GM19452 (cell line): ENCODE measurements at regions not wholly inside any gene's neighbourhood (a gene's known extent, or its start where the extent isn't known, plus 50 kb on each side); places are given as distances from the start of the nearest gene placed in this dataset.
"Not testable (repeated sequence)": the region's sequence is repeated elsewhere in the genome, so short reads cannot be mapped to it uniquely, and the experiment has no call there.

Experiments used
- ATAC-seq: cut with Tn5 transposase; IDR thresholded peaks from one replicate; pipeline ENCODE4 v1.9.1; 2021; ENCODE audit not compliant: unreplicated experiment

DNA sequence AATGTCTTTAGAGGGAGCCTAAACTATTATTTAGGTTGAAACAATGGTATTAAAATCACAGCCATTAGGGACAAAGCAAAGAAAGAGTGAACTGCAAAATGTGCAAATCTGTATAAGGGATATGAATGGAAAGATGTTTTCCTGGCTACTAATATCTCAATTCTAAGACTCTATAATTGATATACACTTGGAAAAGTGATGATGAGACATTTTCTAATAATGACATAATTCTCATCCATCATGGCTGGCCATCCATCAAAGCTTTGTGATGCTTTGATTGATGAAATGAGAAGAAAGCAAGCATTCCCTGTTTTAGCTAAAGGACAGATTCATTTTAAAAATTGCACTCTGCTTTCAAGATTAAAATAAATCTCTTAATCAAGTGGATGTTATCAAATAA, 965.5 kb upstream of the IGFBP7 start:
- ATAC-seq, result no peak

DNA sequence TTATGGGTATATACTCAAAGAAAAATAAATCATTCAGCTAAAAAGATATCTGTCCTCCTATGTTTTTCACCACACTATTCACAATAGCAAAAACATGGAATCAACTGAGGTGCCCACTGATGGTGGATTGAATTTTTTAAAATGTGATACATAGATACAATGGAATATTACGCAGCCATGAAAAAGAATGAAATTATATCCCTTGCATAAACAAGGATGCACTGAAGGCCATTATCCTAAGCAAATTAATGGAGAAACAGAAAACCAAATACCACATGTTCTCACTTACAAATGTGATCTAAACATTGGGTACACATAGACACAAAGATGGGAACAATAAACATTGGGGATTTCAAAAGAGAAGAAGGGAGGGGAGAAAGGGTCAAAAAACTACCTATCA, 964.2 kb upstream of the IGFBP7 start:
- ATAC-seq, result no peak

DNA sequence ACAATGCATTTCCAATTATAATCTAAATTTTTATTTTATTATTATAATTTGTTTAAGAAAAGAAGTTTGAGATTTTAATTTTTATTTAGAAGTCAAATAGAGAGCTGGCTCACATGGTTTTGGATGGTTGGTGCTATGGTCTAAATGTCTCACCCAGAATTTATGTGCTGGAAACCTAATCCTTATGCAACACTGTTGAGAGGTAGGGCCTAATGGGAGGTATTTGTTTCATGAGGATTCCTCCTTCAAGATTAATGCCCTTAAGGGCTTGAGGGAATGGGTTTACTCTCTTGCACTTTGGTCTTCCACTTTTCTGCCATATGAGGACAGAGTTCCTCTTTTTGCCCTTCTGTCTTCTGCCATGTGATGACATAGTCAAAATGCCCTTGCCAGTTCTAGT, 960.5 kb upstream of the IGFBP7 start:
- no peak for ATAC-seq

DNA sequence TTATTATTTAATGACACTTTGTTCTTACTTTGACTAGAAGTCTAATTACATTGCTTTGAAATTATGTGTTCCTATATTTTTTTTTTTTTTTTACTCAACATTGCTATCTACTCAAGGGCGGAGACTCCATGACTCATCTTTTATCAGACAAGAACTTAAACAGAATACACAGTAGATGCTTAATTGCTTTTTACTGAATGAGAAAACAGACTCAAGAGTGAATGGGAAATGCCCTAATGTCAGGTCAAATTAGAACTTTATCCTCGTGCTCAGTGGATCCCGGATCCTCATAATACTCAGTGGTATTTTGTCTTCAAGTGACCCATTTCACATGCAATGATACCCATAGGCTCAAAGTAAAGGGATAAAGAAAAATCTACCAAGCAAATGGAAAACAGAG, 954.5 kb upstream of the IGFBP7 start:
- ATAC-seq, result no peak

DNA sequence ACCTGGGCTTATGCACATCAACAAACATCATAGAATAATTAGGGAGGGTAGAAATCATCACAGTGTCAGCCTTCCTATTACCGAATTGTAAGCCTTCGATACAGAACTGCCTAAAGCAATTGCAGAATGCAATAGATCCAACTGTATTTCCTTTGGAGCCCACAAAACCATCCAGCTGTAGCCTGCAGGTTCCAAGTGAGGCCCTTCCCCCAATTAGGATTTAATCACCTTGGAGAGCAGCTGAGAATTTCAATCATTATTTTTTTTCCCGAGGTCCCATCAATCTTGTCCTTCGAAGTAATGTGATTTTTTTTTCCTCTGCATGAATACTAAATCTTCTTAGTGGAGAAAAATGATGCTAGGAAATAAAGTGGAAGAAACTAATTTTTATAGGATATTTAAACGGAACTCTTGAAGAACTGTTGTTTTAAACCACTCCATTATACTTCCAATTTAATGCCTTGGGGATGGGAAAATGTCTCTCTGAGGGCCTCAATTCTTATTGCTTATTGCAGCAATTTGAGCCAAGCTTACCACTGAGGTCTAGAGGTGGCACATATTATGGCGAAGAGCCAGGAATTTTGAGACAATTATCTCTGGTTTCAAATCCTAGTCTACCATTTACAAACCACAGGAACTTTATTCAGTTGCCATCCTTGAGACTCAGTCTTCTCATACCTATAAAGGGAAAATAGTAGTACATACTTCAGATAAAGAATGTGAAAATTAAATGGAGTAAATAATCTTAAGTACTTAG, 953.4 kb upstream of the IGFBP7 start:
- ATAC-seq, result no peak

DNA sequence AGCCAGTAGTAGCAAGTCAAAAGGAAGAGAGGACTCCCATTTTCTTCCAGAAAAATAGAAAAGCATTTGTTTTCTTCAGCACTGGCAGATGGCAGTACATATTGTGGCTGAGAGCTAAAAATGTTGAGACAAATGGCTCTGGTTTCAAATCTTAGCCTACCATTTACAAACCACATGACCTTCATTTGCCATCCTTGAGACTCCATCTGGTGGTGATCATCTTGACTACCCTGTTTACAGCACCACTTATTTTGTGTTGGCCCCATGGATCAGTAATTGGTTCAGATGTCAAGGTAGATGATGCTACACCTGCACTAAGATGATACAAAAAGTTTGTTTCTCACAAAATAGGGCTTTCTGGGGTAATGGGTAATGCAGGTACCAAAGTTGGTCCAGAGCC, 951.8 kb upstream of the IGFBP7 start:
- no peak for ATAC-seq

DNA sequence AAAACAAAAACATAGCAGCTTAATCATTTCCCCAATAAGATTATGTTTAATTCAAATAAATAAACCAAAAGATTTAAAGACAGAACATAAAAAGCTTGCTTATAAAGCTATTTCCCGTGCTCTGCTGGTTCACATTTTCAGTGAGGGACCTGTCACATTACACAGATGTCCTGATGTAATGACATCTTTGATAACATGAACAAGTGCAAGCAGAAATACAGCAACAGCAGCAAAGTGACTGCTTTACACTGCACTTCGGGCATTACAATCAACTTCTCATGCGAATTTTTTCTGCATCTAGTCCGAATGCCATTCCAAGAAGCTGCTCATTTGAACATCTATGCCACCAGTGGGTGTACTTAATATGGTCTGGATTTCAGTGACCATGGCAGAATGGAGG, 940.3 kb upstream of the IGFBP7 start:
- ATAC-seq, result no peak

DNA sequence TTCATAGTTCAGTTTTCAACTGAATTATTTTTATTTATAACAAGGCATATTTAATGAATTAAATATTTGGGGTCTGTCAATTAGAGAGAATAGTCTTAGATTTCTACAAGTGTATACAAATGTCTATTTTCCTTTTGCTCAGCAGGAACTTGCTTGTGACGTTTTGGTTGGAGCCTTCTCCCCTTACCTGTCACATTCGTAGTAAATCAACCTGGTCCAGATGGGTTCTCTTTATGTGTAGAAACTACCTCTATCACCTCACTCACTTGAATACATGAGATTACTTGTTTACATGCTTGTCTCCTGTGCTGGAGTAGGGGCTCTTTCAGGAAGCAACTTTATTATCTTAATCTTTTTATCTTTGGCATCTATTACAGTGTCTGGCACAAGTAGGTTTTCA, 938.3 kb upstream of the IGFBP7 start:
- no peak for ATAC-seq

DNA sequence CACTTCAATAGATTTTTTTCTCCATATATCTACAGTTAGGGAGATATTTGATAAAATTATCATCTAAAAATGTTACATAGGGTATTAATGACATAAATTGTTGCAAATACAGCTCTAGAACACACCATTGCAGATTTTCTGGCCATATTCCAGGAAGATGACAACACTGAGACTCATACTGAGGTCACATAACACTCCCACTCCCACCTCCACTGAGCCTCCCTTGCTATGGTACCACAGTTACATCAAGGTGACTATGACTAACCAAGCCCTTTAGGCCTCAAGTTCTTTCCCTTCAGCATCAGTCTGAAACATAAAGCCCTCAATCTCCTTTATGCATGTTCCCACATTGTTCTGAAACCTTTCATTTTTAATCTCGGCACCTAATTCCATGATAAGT, 932.0 kb upstream of the IGFBP7 start:
- no peak for ATAC-seq

DNA sequence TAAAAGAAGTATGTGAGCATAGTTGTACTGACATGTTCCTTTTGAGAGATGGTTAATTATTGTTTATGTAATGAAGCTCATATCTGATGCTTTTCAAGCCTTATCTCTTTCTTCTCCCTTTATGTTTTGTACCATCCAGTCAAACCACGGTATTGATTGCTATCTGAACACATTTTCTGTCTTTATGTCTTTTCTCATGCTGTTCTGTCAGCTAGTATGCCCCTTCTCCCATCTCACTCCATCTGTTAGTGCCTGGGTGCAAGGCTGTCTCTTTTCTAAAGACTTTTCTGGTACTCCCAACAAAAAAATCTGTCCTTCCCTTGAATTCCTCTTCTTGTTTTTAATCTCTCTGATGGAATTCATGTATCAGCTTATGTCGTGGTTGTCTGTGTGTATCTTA, 883.8 kb upstream of the IGFBP7 start:
- no peak for ATAC-seq

DNA sequence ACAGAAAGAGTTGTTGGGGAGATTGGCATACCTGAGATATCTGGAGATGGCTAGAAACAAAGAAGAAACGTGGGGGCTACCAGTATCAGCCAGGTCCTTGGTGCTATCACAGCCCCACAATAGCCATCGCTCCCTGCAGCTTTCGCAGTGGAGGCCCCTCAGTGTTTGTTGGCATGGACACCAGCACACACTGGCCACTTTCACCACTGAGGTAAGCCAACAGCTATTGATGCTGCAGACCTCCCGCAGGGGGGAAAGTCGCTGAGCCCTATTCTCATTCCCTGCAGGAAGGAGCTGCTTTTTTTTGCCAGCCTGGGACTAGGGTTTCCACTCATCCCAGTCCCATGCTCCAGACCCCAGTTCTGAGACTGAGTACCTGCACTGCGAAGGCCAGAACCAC, 879.2 kb upstream of the IGFBP7 start:
- ATAC-seq, result no peak

DNA sequence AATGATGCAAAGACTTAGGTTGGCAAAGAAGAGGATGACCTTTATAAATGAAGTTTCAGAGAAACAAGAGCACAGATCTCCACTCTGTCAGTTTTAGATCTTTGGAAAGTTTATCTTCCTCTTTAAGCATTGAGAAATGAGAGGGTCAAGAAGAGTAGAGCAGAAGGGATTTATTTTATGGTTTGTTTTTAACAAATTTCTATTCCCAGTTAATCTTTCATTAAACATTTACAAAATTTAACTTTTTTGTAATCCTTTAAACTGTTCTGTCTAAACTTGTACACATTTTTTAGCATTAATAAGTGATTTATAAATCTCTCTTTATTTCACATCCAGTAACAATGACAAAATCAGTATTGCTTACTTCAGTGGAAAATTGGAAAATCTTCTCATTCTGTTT, 875.0 kb upstream of the IGFBP7 start:
- ATAC-seq, result no peak

DNA sequence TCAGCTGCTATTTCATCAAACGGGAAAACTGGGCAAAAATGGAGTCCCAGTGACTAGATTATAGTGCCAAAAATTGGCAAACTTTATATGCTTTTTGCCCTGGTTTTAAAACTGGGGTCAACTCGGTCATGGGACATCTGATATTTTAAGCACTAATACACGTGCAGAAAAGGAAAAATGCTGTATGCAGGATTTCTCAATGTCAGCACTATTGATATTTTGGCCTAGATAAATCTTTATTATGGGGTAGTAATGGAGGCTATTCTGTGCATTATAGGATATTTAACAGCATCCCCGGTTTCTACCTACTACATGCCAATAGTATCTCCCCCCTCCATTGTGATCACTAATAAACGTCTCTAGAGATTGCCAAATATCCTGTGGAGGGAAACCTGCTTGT, 870.9 kb upstream of the IGFBP7 start:
- no peak for ATAC-seq

DNA sequence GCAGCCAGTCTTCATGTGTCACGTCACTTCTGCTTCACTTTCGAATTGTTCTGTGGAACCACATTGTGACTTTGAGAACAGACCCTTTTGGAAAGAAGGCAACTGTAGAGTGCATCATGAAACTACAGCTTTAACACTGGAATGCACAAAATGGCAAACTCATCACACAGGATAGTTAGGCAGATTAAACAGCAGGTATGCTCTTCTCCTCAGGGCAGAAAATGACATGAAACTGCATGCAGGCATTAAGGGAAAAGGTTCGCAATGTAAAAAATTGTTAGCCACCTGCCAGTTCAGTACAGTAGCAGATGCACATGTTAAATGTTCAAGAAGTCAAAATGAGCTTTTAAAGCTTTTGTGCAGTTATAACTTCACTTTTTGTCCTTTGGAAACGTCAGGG, 864.6 kb upstream of the IGFBP7 start:
- ATAC-seq, result no peak

DNA sequence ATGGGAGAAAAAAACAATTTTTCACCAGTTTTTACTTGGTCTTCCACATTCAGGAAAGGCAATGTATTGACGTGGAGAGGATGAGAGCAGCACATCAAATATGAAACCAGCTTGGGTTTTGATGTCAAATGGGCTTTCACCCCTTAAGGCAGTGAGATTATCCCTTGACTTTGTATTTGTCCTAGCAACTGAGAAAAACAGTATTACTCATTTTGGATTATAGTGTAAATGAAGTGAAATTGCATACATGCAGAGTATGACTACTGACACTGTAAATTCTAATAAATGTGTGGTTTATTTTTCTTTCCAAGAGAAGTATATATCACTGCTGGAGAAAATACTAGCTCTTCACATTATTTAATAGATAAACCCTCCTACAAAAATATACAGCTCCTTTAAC, 863.6 kb upstream of the IGFBP7 start:
- ATAC-seq, result no peak

DNA sequence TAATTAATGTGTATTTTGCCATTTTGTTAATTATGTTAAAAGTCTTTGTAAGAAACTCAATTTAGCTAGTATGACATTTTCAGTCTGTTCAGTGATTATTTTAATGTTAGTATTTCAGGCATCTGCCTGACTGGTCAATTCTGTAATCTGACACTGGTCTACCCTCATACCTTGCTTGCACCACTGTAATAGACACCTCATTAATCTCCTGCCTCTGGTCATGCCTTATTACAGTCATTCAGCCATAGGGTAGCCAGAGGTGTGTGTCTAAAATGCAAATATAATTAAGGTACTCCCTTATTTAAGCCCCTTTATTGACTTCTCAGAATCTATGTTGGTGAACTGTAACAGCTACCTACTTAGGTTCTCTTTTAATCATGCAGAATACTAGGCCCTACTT, 861.1 kb upstream of the IGFBP7 start:
- no peak for ATAC-seq

DNA sequence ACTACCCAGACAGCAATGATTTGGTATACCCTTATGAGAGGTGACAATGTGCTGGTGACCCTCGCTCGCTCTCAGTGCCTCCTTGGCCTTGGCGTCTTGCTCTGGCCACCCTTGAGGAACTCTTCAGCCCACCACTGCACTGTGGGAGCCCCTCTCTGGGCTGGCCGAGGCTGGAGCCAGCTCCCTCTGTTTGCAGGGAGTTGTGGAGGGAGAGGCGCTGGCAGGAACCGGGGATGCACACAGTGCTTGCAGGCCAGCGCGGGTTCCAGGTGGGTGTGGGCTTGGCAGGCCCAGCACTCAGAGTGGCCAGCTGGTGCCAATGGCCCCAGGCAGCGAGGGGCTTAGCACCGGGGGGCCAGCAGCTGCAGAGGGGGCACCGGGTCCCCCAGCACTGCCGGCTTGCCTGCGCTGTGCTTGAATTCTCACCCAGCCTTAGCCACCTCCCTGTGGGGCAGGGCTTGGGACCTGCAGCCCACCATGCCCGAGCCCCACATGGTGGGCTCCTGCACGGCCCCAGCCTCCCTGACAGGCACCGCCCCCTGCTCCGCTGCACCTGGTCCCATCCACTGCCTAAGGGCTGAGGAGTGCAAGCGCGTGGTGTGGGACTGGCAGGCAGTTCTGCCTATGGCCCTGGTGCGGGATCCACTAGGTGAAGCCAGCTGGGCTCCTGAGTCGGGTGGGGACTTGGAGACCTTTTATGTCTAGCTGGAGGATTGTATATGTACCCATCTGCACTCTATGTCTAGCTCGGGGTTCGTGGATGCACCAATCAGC, 857.0 kb upstream of the IGFBP7 start:
- no peak for ATAC-seq

DNA sequence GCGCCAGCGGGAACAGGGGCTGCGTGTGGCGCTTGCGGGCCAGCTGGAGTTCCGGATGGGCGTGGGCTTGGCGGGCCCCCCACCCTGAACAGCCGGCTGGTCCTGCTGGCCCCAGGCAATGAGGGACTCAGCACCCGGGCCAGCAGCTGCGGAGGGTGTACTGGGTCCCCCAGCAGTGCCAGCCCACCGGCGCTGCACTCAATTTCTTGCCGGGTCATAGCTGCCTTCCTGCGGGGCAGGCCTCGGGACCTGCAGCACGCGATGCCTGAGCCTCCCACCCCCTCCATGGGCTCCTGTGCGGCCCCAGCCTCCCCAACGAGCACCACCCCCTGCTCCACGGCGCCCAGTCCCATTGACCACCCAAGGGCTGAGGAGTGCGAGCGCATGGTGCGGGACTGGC, 855.2 kb upstream of the IGFBP7 start:
- ATAC-seq, result not testable (repeated sequence)

DNA sequence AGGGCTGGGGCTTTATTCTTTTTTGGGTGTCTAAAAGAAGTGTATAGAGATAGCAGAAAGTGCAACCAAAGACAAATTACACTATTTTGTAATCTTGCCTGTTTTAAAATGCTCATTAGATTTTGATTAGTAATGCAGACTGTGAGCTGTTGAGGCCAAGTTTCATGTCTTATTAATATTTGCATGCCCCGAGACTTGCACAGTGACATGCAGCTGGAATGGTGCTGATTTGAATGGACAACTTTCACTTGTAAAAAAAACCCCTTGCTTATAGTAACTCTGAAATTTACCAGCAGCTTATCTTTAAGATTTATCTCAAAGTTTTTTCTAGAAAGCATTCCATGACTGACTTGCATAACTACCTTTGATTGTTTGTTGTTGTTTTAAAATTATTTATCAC, 835.1 kb upstream of the IGFBP7 start:
- no peak for ATAC-seq

DNA sequence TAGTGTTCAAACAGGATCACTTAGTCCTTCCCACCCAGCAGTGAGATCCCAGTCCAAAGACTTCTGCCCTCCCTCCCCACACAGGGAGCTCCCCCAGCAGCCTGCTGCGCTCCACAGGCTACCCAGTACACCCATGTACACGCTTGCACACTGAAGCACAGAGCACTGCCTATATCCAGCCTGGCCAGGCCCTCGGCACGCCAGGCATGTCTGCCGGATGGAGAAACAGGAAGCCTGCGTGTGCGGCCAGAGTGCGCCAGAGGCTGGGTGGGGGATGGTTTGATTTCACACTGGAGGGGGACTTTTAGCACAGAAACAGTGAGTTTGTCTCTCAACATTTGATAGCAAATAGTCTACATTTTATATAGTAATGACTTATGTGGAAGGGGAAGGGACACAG, 833.5 kb upstream of the IGFBP7 start:
- ATAC-seq, result no peak

DNA sequence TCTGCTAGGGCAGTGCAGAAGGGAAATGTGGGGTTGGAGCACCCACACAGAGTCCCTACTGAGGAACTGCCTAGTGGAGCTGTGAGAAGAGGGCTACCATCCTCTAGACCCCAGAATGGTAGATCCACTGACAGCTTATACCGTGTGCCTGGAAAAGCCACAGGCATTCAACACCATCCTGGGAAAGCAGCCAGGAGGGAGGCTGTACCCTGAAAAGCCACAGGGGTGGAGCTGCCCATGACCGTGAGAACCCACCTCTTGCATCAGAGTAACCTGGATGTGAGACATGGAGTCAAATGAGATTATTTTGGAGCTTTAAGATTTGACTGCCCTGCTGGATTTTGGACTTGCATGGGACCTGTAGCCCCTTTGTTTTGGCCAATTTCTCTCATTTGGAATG, 827.1 kb upstream of the IGFBP7 start:
- not testable (repeated sequence) for ATAC-seq

DNA sequence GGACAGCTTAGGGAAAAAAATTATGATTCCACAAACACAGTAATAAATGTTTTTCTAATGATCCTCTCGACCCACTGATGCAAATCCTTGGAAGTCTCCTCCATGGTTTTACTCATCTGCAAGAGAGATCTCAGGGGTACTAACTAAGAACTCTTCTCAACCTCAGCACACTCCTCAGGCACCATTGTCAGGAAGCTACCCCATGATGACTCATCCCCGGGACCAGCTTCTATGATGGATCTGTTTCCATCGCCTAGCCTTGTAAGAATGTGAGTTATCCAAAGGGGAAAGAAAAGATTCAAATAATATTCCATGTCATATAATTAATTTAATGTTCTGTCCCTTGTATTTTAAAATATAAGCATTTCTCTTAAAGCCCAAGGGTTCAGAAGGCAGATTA, 816.1 kb upstream of the IGFBP7 start:
- no peak for ATAC-seq

DNA sequence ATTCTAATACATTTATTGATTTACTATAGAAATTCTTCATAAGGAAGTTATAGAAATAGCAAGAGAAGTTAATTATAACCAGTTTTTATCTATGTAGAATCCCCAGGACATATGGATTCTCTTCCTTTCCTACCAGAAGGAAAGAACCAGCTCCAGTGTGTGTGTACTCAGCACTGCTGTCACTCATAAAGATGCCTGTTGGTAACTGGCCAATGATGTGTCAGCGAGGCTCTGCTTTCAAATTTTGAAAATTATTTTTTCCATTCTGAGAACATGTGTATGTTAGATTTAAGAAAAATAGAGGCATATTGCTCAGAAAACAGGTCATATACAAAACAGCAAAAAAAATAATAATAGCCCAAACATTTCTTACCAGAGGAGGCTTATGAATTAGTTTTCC, 814.8 kb upstream of the IGFBP7 start:
- no peak for ATAC-seq
